WTC11 (cell line): ENCODE measurements at regions not wholly inside any gene's neighbourhood (a gene's known extent, or its start where the extent isn't known, plus 50 kb on each side); places are given as distances from the start of the nearest gene placed in this dataset.

Source experiments
- ATAC-seq: fragments of 200-7000 bp; cut with Tn5 transposase; 2 replicates; pipeline ENCODE4 v1.10.0; 2021; ENCODE audit warnings: mild to moderate bottlenecking, moderate library complexity
- CTCF ChIA-PET: fragments of 300-600 bp; sonication (Branson Sonifier 250); formaldehyde crosslinking; loops from one replicate; lab custom pipeline; 2021; ENCODE audit warnings: antibody characterized with exemption; lab: Charles Lee
- POLR2A ChIA-PET: fragments of 350-600 bp; sonication (Branson Sonifier 250); formaldehyde crosslinking; loops from one replicate; lab custom pipeline; 2021; ENCODE audit warnings: antibody characterized with exemption; lab: Charles Lee
- DNase-seq: peaks from one replicate; pipeline ENCODE4 v3.0.0; 2021; ENCODE audit warnings: low spot score
- H3K27ac Mint-ChIP-seq: 2 replicates; pipeline ENCODE4 v1.8.0; 2021; ENCODE audit warnings: mixed read lengths
- H3K27me3 Mint-ChIP-seq: 2 replicates; pipeline ENCODE4 v1.8.0; 2021; ENCODE audit warnings: low read depth, mild to moderate bottlenecking, moderate library complexity, mixed read lengths
- H3K36me3 Mint-ChIP-seq: 2 replicates; pipeline ENCODE4 v1.8.0; 2021; ENCODE audit warnings: mixed read lengths
- H3K4me1 Mint-ChIP-seq: 2 replicates; pipeline ENCODE4 v1.8.0; 2022; ENCODE audit warnings: mixed read lengths
- H3K4me3 Mint-ChIP-seq: 2 replicates; pipeline ENCODE4 v1.8.0; 2021; ENCODE audit warnings: mild to moderate bottlenecking, moderate library complexity, mixed read lengths
- H3K9me3 Mint-ChIP-seq: 2 replicates; pipeline ENCODE4 v1.8.0; 2021; ENCODE audit warnings: mixed read lengths
- CREB1 ChIP-seq: sonication (generic); formaldehyde crosslinking; IDR thresholded peaks from 2 replicates; pipeline ENCODE4 v1.8.0; 2023; ENCODE audit warnings: mild to moderate bottlenecking, missing genetic modification reagents
- MXD4 ChIP-seq: fragments of 250-450 bp; sonication (Bioruptor Pico); IDR thresholded peaks from 2 replicates; pipeline ENCODE4 v1.8.0; 2021; ENCODE audit warnings: mild to moderate bottlenecking, moderate library complexity, borderline replicate concordance
- NFYB ChIP-seq: sonication (generic); formaldehyde crosslinking; conservative IDR thresholded peaks from 2 replicates; pipeline ENCODE4 v1.8.0; 2022; ENCODE audit warnings: low read depth, missing genetic modification reagents
- OVOL2 ChIP-seq: fragments of 250-450 bp; sonication (Bioruptor Pico); IDR thresholded peaks from 2 replicates; pipeline ENCODE4 v1.9.0; 2021; ENCODE audit warnings: mild to moderate bottlenecking, borderline replicate concordance
- SMAD4 ChIP-seq: sonication (generic); formaldehyde crosslinking; IDR thresholded peaks from 2 replicates; pipeline ENCODE4 v1.8.0; 2022; ENCODE audit warnings: mild to moderate bottlenecking, missing genetic modification reagents
- TCF7 ChIP-seq: sonication (generic); formaldehyde crosslinking; IDR thresholded peaks from 2 replicates; pipeline ENCODE4 v1.8.0; 2022; ENCODE audit warnings: mild to moderate bottlenecking, low read depth, missing genetic modification reagents, moderate library complexity
- TEAD4 ChIP-seq: sonication (generic); formaldehyde crosslinking; IDR thresholded peaks from 2 replicates; pipeline ENCODE4 v1.8.0; 2022; ENCODE audit warnings: mild to moderate bottlenecking, missing genetic modification reagents
- TP53 ChIP-seq: sonication (generic); formaldehyde crosslinking; IDR thresholded peaks from 2 replicates; pipeline ENCODE4 v1.8.1; 2023; ENCODE audit warnings: mild to moderate bottlenecking, missing genetic modification reagents
- TF ChIP-seq, protein P1 (sequence below): fragments of 250-450 bp; sonication (Bioruptor Pico); IDR thresholded peaks from 2 replicates; pipeline ENCODE4 v1.9.0; 2021; ENCODE audit warnings: moderate library complexity, mild to moderate bottlenecking, inconsistent platforms, borderline replicate concordance
- TF ChIP-seq, protein P2 (sequence below): sonication (generic); formaldehyde crosslinking; IDR thresholded peaks from 2 replicates; pipeline ENCODE4 v1.8.1; 2023; ENCODE audit warnings: mild to moderate bottlenecking, missing genetic modification reagents, borderline replicate concordance
- TF ChIP-seq, protein P3 (sequence below): fragments of 250-450 bp; sonication (Bioruptor Pico); IDR thresholded peaks from 2 replicates; pipeline ENCODE4 v1.9.0; 2021; ENCODE audit warnings: mild to moderate bottlenecking, borderline replicate concordance
- TF ChIP-seq, protein P4 (sequence below): sonication (generic); formaldehyde crosslinking; IDR thresholded peaks from 2 replicates; pipeline ENCODE4 v1.8.1; 2023; ENCODE audit warnings: mild to moderate bottlenecking, missing genetic modification reagents
- TF ChIP-seq, protein P5 (sequence below): sonication (generic); formaldehyde crosslinking; IDR thresholded peaks from 2 replicates; pipeline ENCODE4 v1.8.1; 2023; ENCODE audit warnings: mild to moderate bottlenecking, moderate library complexity, missing genetic modification reagents
- TF ChIP-seq, protein P6 (sequence below): sonication (generic); formaldehyde crosslinking; IDR thresholded peaks from 2 replicates; pipeline ENCODE4 v1.8.0; 2023; ENCODE audit warnings: mild to moderate bottlenecking, missing genetic modification reagents

DNA sequence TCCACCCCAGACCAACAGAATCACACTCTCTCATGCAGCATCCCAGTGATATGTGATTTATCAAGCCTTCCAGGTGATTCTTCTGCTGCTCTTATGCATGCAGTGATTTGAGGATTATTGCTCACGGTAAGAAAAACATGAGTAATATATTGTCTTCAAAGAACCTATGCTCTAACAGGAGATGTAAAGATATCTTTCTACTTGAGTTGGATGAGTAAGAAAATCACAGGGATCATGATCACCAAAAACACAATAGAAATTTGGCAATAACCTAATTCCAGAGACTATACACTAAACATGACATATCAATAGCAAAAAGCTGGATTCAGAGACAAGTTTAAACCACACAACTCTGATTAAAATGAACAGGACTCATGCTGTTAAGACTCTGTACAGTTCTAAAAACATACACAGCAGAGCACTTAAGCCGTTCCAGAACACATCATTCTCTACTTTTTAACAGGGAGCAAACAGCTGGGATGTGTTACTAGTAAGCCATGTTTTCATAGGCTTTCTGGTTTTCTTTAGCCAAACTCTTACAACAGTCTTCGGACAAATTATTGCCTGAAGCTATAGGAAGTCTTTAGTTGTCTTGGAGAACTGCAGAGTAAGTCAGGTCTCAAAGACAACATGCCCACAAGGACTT is 568.6 kb downstream of the HAO1 start:
- Mint-ChIP-seq H3K4me3 (no peak overlapping the region), H3K9me3 (peaks cover 8% of the 10 kb centered on the region), H3K27me3 (no peaks in the 10 kb centered on the region), H3K27ac (no peak overlapping the region), H3K4me1 (peaks cover 9% of the 10 kb centered on the region), H3K36me3 (no peaks in the 10 kb centered on the region)
- TF ChIP-seq CREB1 (no peak), NFYB (no peak), TEAD4 (CRISPR knock-in tag) (no peak), OVOL2 (CRISPR knock-in tag) (no peak), SMAD4 (no peak), TCF7 (CRISPR knock-in tag) (no peak), TP53 (CRISPR knock-in tag) (no peak), MXD4 (CRISPR knock-in tag) (no peak)
- TF ChIP-seq, protein P1, sequence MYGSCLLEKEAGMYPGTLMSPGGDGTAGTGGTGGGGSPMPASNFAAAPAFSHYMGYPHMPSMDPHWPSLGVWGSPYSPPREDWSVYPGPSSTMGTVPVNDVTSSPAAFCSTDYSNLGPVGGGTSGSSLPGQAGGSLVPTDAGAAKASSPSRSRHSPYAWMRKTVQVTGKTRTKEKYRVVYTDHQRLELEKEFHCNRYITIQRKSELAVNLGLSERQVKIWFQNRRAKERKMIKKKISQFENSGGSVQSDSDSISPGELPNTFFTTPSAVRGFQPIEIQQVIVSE = no peak
- TF ChIP-seq, protein P2, sequence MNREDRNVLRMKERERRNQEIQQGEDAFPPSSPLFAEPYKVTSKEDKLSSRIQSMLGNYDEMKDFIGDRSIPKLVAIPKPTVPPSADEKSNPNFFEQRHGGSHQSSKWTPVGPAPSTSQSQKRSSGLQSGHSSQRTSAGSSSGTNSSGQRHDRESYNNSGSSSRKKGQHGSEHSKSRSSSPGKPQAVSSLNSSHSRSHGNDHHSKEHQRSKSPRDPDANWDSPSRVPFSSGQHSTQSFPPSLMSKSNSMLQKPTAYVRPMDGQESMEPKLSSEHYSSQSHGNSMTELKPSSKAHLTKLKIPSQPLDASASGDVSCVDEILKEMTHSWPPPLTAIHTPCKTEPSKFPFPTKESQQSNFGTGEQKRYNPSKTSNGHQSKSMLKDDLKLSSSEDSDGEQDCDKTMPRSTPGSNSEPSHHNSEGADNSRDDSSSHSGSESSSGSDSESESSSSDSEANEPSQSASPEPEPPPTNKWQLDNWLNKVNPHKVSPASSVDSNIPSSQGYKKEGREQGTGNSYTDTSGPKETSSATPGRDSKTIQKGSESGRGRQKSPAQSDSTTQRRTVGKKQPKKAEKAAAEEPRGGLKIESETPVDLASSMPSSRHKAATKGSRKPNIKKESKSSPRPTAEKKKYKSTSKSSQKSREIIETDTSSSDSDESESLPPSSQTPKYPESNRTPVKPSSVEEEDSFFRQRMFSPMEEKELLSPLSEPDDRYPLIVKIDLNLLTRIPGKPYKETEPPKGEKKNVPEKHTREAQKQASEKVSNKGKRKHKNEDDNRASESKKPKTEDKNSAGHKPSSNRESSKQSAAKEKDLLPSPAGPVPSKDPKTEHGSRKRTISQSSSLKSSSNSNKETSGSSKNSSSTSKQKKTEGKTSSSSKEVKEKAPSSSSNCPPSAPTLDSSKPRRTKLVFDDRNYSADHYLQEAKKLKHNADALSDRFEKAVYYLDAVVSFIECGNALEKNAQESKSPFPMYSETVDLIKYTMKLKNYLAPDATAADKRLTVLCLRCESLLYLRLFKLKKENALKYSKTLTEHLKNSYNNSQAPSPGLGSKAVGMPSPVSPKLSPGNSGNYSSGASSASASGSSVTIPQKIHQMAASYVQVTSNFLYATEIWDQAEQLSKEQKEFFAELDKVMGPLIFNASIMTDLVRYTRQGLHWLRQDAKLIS (CRISPR knock-in tag) = no peak
- TF ChIP-seq, protein P3, sequence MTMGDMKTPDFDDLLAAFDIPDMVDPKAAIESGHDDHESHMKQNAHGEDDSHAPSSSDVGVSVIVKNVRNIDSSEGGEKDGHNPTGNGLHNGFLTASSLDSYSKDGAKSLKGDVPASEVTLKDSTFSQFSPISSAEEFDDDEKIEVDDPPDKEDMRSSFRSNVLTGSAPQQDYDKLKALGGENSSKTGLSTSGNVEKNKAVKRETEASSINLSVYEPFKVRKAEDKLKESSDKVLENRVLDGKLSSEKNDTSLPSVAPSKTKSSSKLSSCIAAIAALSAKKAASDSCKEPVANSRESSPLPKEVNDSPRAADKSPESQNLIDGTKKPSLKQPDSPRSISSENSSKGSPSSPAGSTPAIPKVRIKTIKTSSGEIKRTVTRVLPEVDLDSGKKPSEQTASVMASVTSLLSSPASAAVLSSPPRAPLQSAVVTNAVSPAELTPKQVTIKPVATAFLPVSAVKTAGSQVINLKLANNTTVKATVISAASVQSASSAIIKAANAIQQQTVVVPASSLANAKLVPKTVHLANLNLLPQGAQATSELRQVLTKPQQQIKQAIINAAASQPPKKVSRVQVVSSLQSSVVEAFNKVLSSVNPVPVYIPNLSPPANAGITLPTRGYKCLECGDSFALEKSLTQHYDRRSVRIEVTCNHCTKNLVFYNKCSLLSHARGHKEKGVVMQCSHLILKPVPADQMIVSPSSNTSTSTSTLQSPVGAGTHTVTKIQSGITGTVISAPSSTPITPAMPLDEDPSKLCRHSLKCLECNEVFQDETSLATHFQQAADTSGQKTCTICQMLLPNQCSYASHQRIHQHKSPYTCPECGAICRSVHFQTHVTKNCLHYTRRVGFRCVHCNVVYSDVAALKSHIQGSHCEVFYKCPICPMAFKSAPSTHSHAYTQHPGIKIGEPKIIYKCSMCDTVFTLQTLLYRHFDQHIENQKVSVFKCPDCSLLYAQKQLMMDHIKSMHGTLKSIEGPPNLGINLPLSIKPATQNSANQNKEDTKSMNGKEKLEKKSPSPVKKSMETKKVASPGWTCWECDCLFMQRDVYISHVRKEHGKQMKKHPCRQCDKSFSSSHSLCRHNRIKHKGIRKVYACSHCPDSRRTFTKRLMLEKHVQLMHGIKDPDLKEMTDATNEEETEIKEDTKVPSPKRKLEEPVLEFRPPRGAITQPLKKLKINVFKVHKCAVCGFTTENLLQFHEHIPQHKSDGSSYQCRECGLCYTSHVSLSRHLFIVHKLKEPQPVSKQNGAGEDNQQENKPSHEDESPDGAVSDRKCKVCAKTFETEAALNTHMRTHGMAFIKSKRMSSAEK (CRISPR knock-in tag) = no peak
- TF ChIP-seq, protein P4, sequence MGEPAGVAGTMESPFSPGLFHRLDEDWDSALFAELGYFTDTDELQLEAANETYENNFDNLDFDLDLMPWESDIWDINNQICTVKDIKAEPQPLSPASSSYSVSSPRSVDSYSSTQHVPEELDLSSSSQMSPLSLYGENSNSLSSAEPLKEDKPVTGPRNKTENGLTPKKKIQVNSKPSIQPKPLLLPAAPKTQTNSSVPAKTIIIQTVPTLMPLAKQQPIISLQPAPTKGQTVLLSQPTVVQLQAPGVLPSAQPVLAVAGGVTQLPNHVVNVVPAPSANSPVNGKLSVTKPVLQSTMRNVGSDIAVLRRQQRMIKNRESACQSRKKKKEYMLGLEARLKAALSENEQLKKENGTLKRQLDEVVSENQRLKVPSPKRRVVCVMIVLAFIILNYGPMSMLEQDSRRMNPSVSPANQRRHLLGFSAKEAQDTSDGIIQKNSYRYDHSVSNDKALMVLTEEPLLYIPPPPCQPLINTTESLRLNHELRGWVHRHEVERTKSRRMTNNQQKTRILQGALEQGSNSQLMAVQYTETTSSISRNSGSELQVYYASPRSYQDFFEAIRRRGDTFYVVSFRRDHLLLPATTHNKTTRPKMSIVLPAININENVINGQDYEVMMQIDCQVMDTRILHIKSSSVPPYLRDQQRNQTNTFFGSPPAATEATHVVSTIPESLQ = no peak
- TF ChIP-seq, protein P5, sequence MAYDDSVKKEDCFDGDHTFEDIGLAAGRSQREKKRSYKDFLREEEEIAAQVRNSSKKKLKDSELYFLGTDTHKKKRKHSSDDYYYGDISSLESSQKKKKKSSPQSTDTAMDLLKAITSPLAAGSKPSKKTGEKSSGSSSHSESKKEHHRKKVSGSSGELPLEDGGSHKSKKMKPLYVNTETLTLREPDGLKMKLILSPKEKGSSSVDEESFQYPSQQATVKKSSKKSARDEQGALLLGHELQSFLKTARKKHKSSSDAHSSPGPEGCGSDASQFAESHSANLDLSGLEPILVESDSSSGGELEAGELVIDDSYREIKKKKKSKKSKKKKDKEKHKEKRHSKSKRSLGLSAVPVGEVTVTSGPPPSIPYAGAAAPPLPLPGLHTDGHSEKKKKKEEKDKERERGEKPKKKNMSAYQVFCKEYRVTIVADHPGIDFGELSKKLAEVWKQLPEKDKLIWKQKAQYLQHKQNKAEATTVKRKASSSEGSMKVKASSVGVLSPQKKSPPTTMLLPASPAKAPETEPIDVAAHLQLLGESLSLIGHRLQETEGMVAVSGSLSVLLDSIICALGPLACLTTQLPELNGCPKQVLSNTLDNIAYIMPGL (CRISPR knock-in tag) = no peak
- TF ChIP-seq, protein P6, sequence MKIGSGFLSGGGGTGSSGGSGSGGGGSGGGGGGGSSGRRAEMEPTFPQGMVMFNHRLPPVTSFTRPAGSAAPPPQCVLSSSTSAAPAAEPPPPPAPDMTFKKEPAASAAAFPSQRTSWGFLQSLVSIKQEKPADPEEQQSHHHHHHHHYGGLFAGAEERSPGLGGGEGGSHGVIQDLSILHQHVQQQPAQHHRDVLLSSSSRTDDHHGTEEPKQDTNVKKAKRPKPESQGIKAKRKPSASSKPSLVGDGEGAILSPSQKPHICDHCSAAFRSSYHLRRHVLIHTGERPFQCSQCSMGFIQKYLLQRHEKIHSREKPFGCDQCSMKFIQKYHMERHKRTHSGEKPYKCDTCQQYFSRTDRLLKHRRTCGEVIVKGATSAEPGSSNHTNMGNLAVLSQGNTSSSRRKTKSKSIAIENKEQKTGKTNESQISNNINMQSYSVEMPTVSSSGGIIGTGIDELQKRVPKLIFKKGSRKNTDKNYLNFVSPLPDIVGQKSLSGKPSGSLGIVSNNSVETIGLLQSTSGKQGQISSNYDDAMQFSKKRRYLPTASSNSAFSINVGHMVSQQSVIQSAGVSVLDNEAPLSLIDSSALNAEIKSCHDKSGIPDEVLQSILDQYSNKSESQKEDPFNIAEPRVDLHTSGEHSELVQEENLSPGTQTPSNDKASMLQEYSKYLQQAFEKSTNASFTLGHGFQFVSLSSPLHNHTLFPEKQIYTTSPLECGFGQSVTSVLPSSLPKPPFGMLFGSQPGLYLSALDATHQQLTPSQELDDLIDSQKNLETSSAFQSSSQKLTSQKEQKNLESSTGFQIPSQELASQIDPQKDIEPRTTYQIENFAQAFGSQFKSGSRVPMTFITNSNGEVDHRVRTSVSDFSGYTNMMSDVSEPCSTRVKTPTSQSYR (CRISPR knock-in tag) = no peak
- DNase-seq = no peak
- ChIA-PET POLR2A (no interaction called here), CTCF (no interaction called here)
- ATAC-seq = no peak
